SU-DHL-6 (cell line): ENCODE measurements at regions not wholly inside any gene's neighbourhood (a gene's known extent, or its start where the extent isn't known, plus 50 kb on each side); places are given as distances from the start of the nearest gene placed in this dataset.

Experiments
- EZH2phosphoT487 ChIP-seq: fragments of 200-600 bp; sonication (generic), shearing (Covaris generic); conservative IDR thresholded peaks from 2 replicates; pipeline ENCODE4 v1.6.1; 2018; ENCODE audit warnings: mild to moderate bottlenecking, antibody characterized with exemption, low read length, moderate library complexity, mixed read lengths
- TF ChIP-seq, protein P1 (sequence below): fragments of 200-600 bp; sonication (generic); IDR thresholded peaks from one replicate; pipeline ENCODE4 v1.5.1; 2017; ENCODE audit warnings: antibody characterized with exemption, mild to moderate bottlenecking, low read length, moderate library complexity; ENCODE audit not compliant: insufficient read depth, poor library complexity, severe bottlenecking

DNA sequence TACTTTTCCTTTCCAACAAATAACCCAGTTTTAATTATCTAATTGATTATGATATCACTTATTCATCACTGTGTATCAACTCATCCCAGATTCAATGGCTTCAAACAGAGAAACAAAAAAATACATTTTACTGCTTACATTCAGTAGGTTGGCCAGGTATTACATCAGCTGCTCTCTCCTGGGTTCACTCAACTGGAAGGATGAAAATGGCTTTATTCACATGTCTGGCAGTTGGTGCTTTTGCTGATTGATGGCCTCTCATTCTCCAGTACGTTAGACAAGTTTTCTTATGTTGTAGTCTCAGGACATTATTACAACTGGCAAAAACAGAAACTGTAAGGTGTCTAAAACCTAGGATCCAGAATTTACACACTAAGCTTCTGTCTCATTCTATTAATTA lies 811.0 kb upstream of the ALCAM start:
- TF ChIP-seq, protein P1, sequence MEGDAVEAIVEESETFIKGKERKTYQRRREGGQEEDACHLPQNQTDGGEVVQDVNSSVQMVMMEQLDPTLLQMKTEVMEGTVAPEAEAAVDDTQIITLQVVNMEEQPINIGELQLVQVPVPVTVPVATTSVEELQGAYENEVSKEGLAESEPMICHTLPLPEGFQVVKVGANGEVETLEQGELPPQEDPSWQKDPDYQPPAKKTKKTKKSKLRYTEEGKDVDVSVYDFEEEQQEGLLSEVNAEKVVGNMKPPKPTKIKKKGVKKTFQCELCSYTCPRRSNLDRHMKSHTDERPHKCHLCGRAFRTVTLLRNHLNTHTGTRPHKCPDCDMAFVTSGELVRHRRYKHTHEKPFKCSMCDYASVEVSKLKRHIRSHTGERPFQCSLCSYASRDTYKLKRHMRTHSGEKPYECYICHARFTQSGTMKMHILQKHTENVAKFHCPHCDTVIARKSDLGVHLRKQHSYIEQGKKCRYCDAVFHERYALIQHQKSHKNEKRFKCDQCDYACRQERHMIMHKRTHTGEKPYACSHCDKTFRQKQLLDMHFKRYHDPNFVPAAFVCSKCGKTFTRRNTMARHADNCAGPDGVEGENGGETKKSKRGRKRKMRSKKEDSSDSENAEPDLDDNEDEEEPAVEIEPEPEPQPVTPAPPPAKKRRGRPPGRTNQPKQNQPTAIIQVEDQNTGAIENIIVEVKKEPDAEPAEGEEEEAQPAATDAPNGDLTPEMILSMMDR, result no peak
- TF ChIP-seq EZH2phosphoT487, result no peak
